IPS-18a (cell line): ENCODE measurements at regions not wholly inside any gene's neighbourhood (a gene's known extent, or its start where the extent isn't known, plus 50 kb on each side); places are given as distances from the start of the nearest gene placed in this dataset.

Experiments used
- H3K27ac ChIP-seq: one replicate; pipeline ENCODE4 v1.5.1; 2013; ENCODE audit warnings: low read length
- H3K27me3 ChIP-seq: one replicate; pipeline ENCODE4 v1.6.1; 2013; ENCODE audit warnings: mild to moderate bottlenecking, low read length; ENCODE audit not compliant: control insufficient read depth, insufficient read depth
- H3K36me3 ChIP-seq: one replicate; pipeline ENCODE4 v1.6.1; 2013; ENCODE audit warnings: low read depth, low read length; ENCODE audit not compliant: control insufficient read depth
- H3K4me1 ChIP-seq: one replicate; pipeline ENCODE4 v1.6.1; 2013; ENCODE audit warnings: low read depth, low read length; ENCODE audit not compliant: control insufficient read depth
- H3K4me3 ChIP-seq: one replicate; pipeline ENCODE4 v1.5.1; 2013; ENCODE audit warnings: low read length
- H3K9ac ChIP-seq: one replicate; pipeline ENCODE4 v1.6.1; 2013; ENCODE audit warnings: mild to moderate bottlenecking, low read length, moderate library complexity
- H3K9me3 ChIP-seq: one replicate; pipeline ENCODE4 v1.6.1; 2013; ENCODE audit warnings: low read depth, low read length; ENCODE audit not compliant: control insufficient read depth

DNA sequence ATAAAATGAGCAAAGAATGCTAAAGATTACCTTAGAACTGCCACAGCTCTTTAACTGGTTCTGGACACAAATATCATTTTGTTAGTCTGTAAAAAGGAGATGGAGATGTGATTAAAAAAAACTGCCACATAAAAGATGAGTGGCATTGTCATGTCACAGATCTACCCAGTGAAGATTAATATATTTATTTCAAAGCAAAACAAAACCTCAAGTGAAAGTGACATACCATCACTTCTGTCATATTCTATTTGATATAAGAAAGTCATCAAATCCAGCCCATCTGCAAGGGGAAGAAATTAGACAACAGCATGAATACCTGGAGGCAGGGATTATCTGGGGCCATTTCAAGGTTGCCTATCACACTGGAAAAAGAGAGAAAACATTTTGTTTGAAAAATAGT lies 417.6 kb upstream of the LRRTM4 start:
- no peaks in the 10 kb centered on the region for H3K27me3 ChIP-seq
- no peaks in the 10 kb centered on the region for H3K36me3 ChIP-seq
- no peaks in the 10 kb centered on the region for H3K4me1 ChIP-seq
- no peak overlapping the region for H3K4me3 ChIP-seq
- no peak overlapping the region for H3K27ac ChIP-seq
- H3K9ac ChIP-seq = no peak overlapping the region
- no peaks in the 10 kb centered on the region for H3K9me3 ChIP-seq

DNA sequence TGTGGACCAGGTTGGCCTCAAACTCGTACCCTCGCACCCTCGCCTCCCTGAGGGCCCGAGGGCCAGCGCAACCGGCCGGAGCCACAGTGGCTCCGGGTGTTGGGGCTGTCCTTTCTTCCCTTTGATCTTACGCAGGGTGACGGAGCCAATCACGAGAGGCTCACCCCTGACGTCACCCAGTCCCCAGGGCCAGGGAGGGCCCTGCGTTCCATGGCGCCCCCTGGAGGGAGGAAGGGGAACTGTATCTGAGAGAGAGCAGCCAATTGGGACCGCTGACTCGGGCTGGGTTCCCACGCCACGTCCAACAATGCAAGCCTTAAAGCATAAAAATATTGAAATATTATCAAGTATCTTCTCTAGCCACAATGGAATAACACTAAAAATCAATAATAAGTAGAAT lies 432.8 kb upstream of the LRRTM4 start:
- H3K27ac ChIP-seq = no peak overlapping the region
- no peaks in the 10 kb centered on the region for H3K27me3 ChIP-seq
- no peaks in the 10 kb centered on the region for H3K9me3 ChIP-seq
- H3K4me1 ChIP-seq = no peaks in the 10 kb centered on the region
- no peaks in the 10 kb centered on the region for H3K36me3 ChIP-seq
- no peak overlapping the region for H3K9ac ChIP-seq
- H3K4me3 ChIP-seq = no peak overlapping the region

DNA sequence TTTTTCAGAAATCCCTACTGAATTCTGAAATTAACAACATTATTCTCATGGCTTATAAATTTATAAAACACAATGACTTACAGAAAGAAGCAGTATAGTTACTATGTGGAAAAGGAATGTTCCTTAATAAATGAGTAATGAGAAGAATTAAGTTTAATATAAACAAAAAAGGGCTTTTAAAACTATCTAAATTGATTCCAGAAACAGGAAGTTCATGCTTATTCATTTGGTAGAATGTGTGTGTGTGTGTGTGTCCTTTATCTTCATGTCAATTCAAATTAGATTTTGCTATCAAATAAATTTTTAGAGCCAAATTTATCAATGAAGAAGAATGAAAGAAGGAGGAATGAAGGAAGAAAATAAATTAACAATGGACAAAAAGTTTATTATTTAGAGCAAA lies 440.8 kb upstream of the LRRTM4 start:
- Histone ChIP-seq H3K27ac (no peak overlapping the region), H3K27me3 (no peaks in the 10 kb centered on the region), H3K4me1 (no peaks in the 10 kb centered on the region), H3K9me3 (no peaks in the 10 kb centered on the region), H3K9ac (no peak overlapping the region), H3K36me3 (no peaks in the 10 kb centered on the region), H3K4me3 (no peak overlapping the region)

DNA sequence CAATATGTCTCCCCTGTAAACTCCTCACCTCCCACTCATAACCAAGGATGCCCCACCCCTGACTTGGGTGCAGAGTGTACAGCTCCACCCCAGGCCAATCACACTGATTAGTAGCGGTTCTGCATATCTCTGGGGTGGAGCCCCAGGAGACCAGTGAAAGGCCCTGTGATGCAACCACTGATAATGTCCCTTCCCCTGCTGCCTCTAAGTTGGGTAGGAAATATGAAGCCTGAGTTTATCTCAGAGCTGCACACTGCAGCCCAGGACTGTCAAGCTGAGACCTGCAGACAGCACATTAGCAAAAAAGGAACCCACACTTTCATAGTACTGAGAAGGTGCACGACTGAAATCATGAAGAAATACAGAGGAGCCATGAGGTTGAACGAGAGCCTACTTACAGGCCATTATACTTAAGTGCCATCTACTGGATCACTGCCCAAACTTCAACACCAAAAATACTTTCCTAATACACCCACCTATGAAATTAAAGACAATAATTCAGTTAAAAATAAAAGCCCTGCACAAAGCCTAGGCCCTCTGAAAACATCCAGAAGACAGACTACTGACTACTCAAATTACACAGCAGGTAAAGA lies 455.4 kb upstream of the LRRTM4 start:
- peaks cover 10% of the 10 kb centered on the region for H3K9me3 ChIP-seq
- no peaks in the 10 kb centered on the region for H3K36me3 ChIP-seq
- H3K4me1 ChIP-seq = no peaks in the 10 kb centered on the region
- H3K27ac ChIP-seq = no peak overlapping the region
- no peak overlapping the region for H3K9ac ChIP-seq
- no peaks in the 10 kb centered on the region for H3K27me3 ChIP-seq
- no peak overlapping the region for H3K4me3 ChIP-seq

DNA sequence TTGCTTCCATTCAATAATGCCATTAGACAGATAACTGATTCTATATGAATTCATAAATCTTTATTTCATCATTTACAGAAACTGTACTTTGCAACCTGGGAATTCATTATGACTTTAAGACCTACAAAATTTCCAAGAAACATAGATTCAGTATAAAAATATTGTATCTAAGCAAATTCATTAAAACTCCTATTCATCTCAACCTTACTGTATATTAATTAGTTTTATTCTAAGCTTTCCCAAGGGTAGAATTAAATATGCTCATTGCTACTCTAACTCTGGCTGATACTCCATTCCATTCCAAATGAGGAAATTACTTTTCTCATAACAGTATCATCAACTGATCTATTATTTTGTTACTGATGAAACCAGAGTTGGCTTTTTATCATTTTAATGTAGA lies 473.0 kb upstream of the LRRTM4 start:
- Histone ChIP-seq H3K9ac (no peak overlapping the region), H3K9me3 (no peaks in the 10 kb centered on the region), H3K27ac (no peak overlapping the region), H3K4me1 (no peaks in the 10 kb centered on the region), H3K27me3 (no peaks in the 10 kb centered on the region), H3K36me3 (no peaks in the 10 kb centered on the region), H3K4me3 (no peak overlapping the region)

DNA sequence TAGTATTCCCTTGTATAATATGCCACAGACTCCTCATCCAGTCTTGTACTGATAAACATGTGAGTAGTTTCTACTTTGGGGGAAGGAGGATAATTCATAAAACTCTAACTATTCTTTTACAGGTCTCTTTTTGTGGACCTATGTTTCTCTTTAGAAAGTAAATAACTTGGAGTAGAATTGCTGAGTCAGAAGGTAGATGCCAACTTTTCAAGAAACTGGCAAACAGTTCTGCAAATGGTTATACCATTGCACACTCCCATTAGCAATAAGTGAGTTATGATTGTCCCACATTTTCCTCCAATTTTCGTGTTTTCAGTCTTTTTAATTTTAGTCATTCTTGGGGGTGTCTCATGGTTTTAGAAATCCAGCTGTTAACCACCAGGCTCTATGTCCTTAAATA lies 477.2 kb upstream of the LRRTM4 start:
- Histone ChIP-seq H3K9me3 (no peaks in the 10 kb centered on the region), H3K36me3 (no peaks in the 10 kb centered on the region), H3K27me3 (no peaks in the 10 kb centered on the region)

DNA sequence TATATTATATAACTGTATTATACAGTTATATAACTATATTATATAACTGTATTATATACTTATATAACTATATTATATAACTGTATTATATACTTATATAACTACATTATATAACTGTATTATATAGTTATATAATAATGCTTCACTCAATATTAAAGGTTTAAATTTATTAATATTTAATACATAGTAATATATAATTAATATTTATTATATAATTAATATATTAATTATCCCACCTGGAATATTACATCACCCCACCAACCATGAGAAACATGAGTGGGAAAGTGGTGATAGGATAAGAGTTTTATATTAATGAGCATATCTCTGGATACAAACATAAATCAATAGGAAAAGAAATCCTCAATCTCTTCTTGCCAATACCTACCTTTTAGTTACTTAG lies 487.1 kb upstream of the LRRTM4 start:
- Histone ChIP-seq H3K27me3 (no peaks in the 10 kb centered on the region), H3K36me3 (no peaks in the 10 kb centered on the region), H3K9ac (no peak overlapping the region), H3K4me3 (no peak overlapping the region), H3K4me1 (no peaks in the 10 kb centered on the region), H3K27ac (no peak overlapping the region), H3K9me3 (no peaks in the 10 kb centered on the region)

More for the DNA sequence above, 477.2 kb upstream of the LRRTM4 start:
- Histone ChIP-seq H3K27ac (no peak overlapping the region), H3K4me3 (no peak overlapping the region), H3K4me1 (no peaks in the 10 kb centered on the region), H3K9ac (no peak overlapping the region)

DNA sequence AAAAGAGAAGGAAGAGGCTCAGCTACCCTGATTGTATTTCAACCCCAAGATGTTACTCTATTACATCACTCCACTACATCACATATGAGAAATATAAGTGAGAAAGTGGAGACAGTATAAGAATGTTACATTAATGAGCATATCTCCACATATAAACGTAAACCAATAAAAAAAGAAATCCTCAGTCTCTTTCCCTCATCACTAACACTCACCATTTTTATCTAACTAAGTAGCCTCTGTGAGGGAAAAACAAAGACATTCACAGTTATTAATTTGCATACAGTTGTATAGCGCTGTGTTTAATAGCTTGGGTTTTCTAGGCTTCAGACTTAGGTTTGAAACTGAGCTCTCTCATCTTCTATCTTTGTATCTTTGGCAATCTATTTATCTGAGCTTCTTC lies 489.1 kb upstream of the LRRTM4 start:
- H3K27me3 ChIP-seq = no peaks in the 10 kb centered on the region
- H3K4me1 ChIP-seq = no peaks in the 10 kb centered on the region
- no peak overlapping the region for H3K9ac ChIP-seq
- no peaks in the 10 kb centered on the region for H3K36me3 ChIP-seq
- H3K4me3 ChIP-seq = no peak overlapping the region
- no peaks in the 10 kb centered on the region for H3K9me3 ChIP-seq
- no peak overlapping the region for H3K27ac ChIP-seq

DNA sequence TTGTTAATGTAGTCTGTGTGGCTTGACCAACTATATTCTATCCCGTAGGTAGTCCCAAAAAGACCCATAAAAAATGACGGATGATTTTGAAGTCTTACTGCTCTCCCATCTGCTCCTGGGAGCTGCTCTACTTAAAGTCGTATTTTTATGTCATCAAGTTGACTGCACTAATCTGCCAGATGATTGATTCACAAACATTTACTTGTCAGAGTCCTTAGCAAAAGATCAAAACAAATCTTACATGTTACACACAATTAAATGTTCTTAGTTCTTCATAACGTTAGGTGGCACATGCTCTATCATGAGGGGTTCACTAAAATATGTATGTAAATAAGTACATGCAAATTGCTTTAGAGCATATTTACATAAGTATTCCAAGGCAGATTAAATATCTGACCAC lies 498.3 kb upstream of the LRRTM4 start:
- Histone ChIP-seq H3K4me3 (no peak overlapping the region), H3K27ac (no peak overlapping the region), H3K27me3 (no peaks in the 10 kb centered on the region), H3K9ac (no peak overlapping the region), H3K9me3 (no peaks in the 10 kb centered on the region), H3K36me3 (no peaks in the 10 kb centered on the region), H3K4me1 (no peaks in the 10 kb centered on the region)

DNA sequence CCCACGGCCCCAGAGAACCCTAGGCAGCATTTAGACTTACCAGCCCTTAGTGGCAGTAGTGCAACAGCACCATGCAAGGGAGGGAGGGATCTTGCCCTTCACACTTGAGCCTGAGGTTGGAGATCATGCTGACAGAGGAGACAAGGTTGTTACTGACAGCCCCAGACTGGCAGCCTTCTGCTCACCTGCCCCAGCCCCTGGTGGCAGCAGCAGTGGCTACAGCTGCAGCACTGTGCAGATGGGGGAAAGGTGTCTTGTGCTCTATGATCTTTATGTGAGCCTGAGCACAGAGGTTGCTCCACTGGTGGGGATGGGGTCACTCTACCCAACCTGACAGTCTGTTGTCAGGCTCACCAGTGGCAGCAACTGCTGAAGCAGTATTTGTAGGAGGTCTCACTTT lies 501.2 kb upstream of the LRRTM4 start:
- no peak overlapping the region for H3K27ac ChIP-seq
- no peak overlapping the region for H3K4me3 ChIP-seq
- no peaks in the 10 kb centered on the region for H3K27me3 ChIP-seq
- no peaks in the 10 kb centered on the region for H3K9me3 ChIP-seq
- no peaks in the 10 kb centered on the region for H3K4me1 ChIP-seq
- no peaks in the 10 kb centered on the region for H3K36me3 ChIP-seq
- no peak overlapping the region for H3K9ac ChIP-seq

DNA sequence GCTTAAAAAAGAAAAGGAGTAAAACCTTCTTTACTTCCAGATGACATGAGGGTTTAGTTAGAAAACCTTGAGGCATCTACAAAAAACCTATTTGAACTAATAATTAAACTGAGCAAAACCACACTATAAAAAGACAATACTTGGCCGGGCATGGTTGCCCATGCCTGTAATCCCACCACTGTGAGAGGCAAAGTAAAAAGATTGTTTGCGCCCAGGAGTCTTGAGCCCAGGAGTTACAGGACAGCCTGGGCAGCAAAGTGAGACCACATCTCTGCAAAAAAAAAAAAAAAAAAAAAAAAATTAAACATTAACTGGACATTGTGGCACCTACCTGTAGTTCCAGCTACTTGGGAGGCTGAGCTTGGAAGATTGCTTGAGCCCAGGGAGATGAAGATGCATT lies 502.8 kb upstream of the LRRTM4 start:
- no peaks in the 10 kb centered on the region for H3K4me1 ChIP-seq
- peaks cover 13% of the 10 kb centered on the region for H3K9me3 ChIP-seq
- no peaks in the 10 kb centered on the region for H3K27me3 ChIP-seq
- H3K4me3 ChIP-seq = no peak overlapping the region
- H3K36me3 ChIP-seq = no peaks in the 10 kb centered on the region
- no peak overlapping the region for H3K9ac ChIP-seq
- H3K27ac ChIP-seq = no peak overlapping the region

DNA sequence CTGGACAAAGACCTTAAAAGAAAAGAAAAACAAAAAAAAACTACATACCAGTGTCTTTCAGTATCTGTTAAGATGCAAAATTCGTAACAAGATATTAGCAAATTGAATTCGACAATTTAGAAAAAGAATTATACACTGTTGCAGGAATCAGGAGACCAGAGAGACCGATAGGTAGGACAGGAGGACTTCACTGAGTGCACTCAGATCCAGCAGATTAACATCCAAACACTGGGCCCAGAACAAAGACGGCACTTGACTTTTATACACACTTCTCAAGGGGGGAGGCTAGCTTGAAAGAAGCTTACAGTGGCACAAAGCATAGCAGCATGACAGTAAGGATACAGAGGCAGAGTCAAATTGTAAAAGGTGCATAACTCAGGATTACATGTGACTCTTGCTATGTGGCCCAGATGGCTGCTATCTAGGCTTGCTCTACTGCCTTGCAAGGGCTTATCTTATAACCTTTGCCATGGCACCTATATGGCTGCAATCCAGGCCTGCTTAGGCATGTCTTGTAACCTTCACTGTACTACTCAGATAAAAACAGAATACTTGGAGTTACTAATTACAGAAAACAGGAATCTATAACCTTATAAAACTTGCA lies 507.3 kb upstream of the LRRTM4 start:
- Histone ChIP-seq H3K4me1 (peaks cover under 1% of the 10 kb centered on the region), H3K9ac (no peak overlapping the region), H3K9me3 (peaks cover 28% of the 10 kb centered on the region), H3K36me3 (no peaks in the 10 kb centered on the region), H3K27ac (no peak overlapping the region), H3K27me3 (no peaks in the 10 kb centered on the region), H3K4me3 (no peak overlapping the region)
